ENCODE measurements at regions not wholly inside any gene's neighbourhood (a gene's known extent, or its start where the extent isn't known, plus 50 kb on each side); places are given as distances from the start of the nearest gene placed in this dataset.

- in situ Hi-C loops (cut with MboI; ENCODE audit: low sequenced_read_pairs) (no loop called here), dilution Hi-C loops (cut with HindIII; ENCODE audit: low sequenced_read_pairs, unreplicated experiment) (no loop called here), intact Hi-C loops (cut with micrococcal nuclease) (no loop called here)
- no peak overlapping the region for H3K9ac ChIP-seq (ENCODE audit: low read depth, low read length)
- no peaks in the 10 kb centered on the region for H3K27me3 ChIP-seq (ENCODE audit: control insufficient read depth, insufficient read depth, low read length)
- H2BK20ac ChIP-seq (ENCODE audit: low read depth, low read length), result no peak overlapping the region
- TF ChIP-seq USF2 (IDR thresholded peaks at IDR 0.05; ENCODE audit: low read depth, low read length), result 0 out of 2 replicates have a peak, but pooled peaks have one; percentile 22
- TF ChIP-seq CEBPB (IDR thresholded peaks at IDR 0.05; ENCODE audit: low read depth, low read length), result no peak
- TF ChIP-seq MAFK (IDR thresholded peaks at IDR 0.05; ENCODE audit: low read depth, low read length), result no peak
- 0 out of 2 replicates have a peak, but pooled peaks have one; percentile 21 for TF ChIP-seq FOS (IDR thresholded peaks at IDR 0.05; ENCODE audit: low read depth, low read length)
- peak overlapping the region; percentile 53 for H2BK120ac ChIP-seq (ENCODE audit: low read depth, low read length)
- H3K79me1 ChIP-seq (ENCODE audit: low read depth in 1 of 2, low read length in 2 of 2), result no peaks in the 10 kb centered on the region
- no peaks in the 10 kb centered on the region for H4K20me1 ChIP-seq (ENCODE audit: insufficient read depth, low read length)
- H3K56ac ChIP-seq (ENCODE audit: extremely low read depth, insufficient read depth, low read length), result no peak overlapping the region
- H3K27ac ChIP-seq (ENCODE audit: insufficient read depth, low read length), result no peak overlapping the region
- CTCF ChIA-PET, result interaction anchor here (0.8 to 1.0 kb wide), 2 partner anchors 18 to 38 kb away, joined by 3 read pairs; no protein-coding TSS in a partner anchor
- peak overlapping the region; percentile 24; the same call in 1 of the 2 replicates for H3K18ac ChIP-seq (ENCODE audit: low read depth, low read length)
- no CpG with 5 or more reads among the region's 5 CpGs for WGBS, 2 experiments (ENCODE audit: extremely low coverage in 2 of 2, insufficient read length in 1 of 2)
- no peak overlapping the region for H3K4me3 ChIP-seq (ENCODE audit: insufficient read depth, low read depth, low read length)
- ATAC-seq (ENCODE audit: low read depth), result peak; percentile 68
- no peaks in the 10 kb centered on the region for H3K36me3 ChIP-seq (ENCODE audit: control insufficient read depth, insufficient read depth, low read length)
- DNase-seq, result peak; percentile 70
- no peaks in the 10 kb centered on the region for H3K9me3 ChIP-seq (ENCODE audit: control insufficient read depth, insufficient read depth, low read length)
- H2AK9ac ChIP-seq (replicated peaks; ENCODE audit: low read depth, low read length, poor library complexity), result no peak overlapping the region
- BruUV-seq (replicated peaks), result no TSS peak
- no peaks in the 10 kb centered on the region; the same call in 1 of the 2 replicates for H3K4me1 ChIP-seq (ENCODE audit: control insufficient read depth, insufficient read depth, low read length)
- no peak overlapping the region for H4K5ac ChIP-seq (ENCODE audit: low read depth, low read length)
- no peak overlapping the region for H3K14ac ChIP-seq (replicated peaks; ENCODE audit: low read depth, low read length)
- no peak overlapping the region for H4K91ac ChIP-seq (ENCODE audit: insufficient read depth, low read depth, low read length)
- H2AK5ac ChIP-seq (ENCODE audit: low read depth, low read length), result peak overlapping the region; percentile 63; the same call in 1 of the 2 replicates
- no peak overlapping the region for H2BK15ac ChIP-seq (ENCODE audit: low read depth, low read length)
- H4K8ac ChIP-seq (ENCODE audit: low read depth in 2 of 2, low read length in 2 of 2), result no peak overlapping the region
- POLR2A ChIA-PET (ENCODE audit: unreplicated experiment), result no interaction called here
- peak overlapping the region; percentile 3; the same call in 1 of the 2 replicates for H3K4me2 ChIP-seq (ENCODE audit: low read depth, low read length)
- peak overlapping the region; percentile 27; the same call in 1 of the 2 replicates for H3K4ac ChIP-seq (ENCODE audit: low read depth, low read length)
- no peak overlapping the region for H2AFZ ChIP-seq (replicated peaks; ENCODE audit: low read length, poor library complexity)
- no peaks in the 10 kb centered on the region for H3K9me1 ChIP-seq (ENCODE audit: insufficient read depth, low read length)
- H2BK5ac ChIP-seq (ENCODE audit: low read depth, low read length, poor library complexity, severe bottlenecking), result no peak overlapping the region
- H3K23ac ChIP-seq (ENCODE audit: low read depth, low read length), result no peak overlapping the region
Measured at GRCh38 chr4:54586320-54586955, 71.3 kb upstream of the KIT start.

All from IMR-90 (cell line).